Endothelial cell of umbilical vein (primary cell): ENCODE measurements at regions not wholly inside any gene's neighbourhood (a gene's known extent, or its start where the extent isn't known, plus 50 kb on each side); places are given as distances from the start of the nearest gene placed in this dataset.

Source experiments
- BruUV-seq: library from RNA; stranded (reverse); fragments of 400-500 nt; replicated peaks from 2 replicates; lab custom pipeline; 2021; lab: Mats Ljungman, UMichigan
- CTCF ChIA-PET: fragments of 300-600, 350-600 bp; sonication (Branson Sonifier 250); formaldehyde crosslinking; loops from one replicate; lab custom pipeline; 2021; ENCODE audit warnings: antibody characterized with exemption, inconsistent platforms; lab: Charles Lee
- POLR2A ChIA-PET: fragments of 300-600, 350-600 bp; sonication (Branson Sonifier 250); formaldehyde crosslinking; loops from one replicate; lab custom pipeline; 2021; ENCODE audit warnings: antibody characterized with exemption, inconsistent platforms; lab: Charles Lee
- DNase-seq: peaks from one replicate; pipeline ENCODE4 v3.0.0-alpha.2; 2011; ENCODE audit warnings: low read depth, low spot score
- FAIRE-seq: peaks from 2 replicates; lab custom pipeline; 2011; peaks lifted over from hg19 to GRCh38; lab: Jason Lieb, UNC
- H2AFZ ChIP-seq: 2 replicates; pipeline ENCODE4 v1.6.0; 2012; ENCODE audit warnings: low read depth, low read length, control low read depth, inconsistent platforms
- H3K27ac ChIP-seq: 2 replicates; pipeline ENCODE4 v1.5.1; 2011; ENCODE audit warnings: low read depth, mild to moderate bottlenecking, control low read depth, low read length, moderate library complexity; ENCODE audit not compliant: insufficient read depth
- H3K27me3 ChIP-seq, 2 experiments: 2 replicates each; pipeline versions ENCODE4 v1.6.0 to v1.6.1; 2011; ENCODE audit warnings: low read length in 2 of 2, mixed read lengths in 1 of 2; ENCODE audit not compliant: control insufficient read depth in 2 of 2, insufficient read depth in 2 of 2
- H3K36me3 ChIP-seq, 2 experiments: 2 replicates in 1 of 2; 3 replicates in 1 of 2; pipeline ENCODE4 v1.5.1; 2011; ENCODE audit warnings: low read length in 2 of 2, mild to moderate bottlenecking in 1 of 2, moderate library complexity in 1 of 2; ENCODE audit not compliant: control insufficient read depth in 2 of 2, insufficient read depth in 2 of 2; ENCODE audit errors: extremely low read depth in 1 of 2
- H3K4me1 ChIP-seq: 3 replicates; pipeline ENCODE4 v1.5.1; 2011; ENCODE audit warnings: mild to moderate bottlenecking, low read length; ENCODE audit not compliant: control insufficient read depth, insufficient read depth; ENCODE audit errors: extremely low read depth
- H3K4me2 ChIP-seq: 2 replicates; pipeline ENCODE4 v1.6.1; 2011; ENCODE audit warnings: low read length, control low read depth, mixed read lengths; ENCODE audit not compliant: insufficient read depth
- H3K4me3 ChIP-seq, 3 experiments: fragments of 200-600 bp in 1 of 3; sonication (generic), shearing (Covaris generic) in 1 of 3; replicated peaks in 1 of 3; 2 replicates each; pipeline ENCODE4 v1.5.1; 2011 to 2016; ENCODE audit warnings: control low read depth in 3 of 3, low read length in 3 of 3, mild to moderate bottlenecking in 2 of 3, inconsistent platforms in 1 of 3, low read depth in 1 of 3, moderate library complexity in 1 of 3; ENCODE audit not compliant: insufficient read depth in 1 of 3
- H3K79me2 ChIP-seq: 2 replicates; pipeline ENCODE4 v1.6.0; 2012; ENCODE audit warnings: low read length, inconsistent platforms; ENCODE audit not compliant: control insufficient read depth, insufficient read depth
- H3K9ac ChIP-seq: replicated peaks from 2 replicates; pipeline ENCODE3; 2011; ENCODE audit warnings: low read length, control low read depth; ENCODE audit not compliant: insufficient read depth; ENCODE audit errors: extremely low read depth
- H3K9me1 ChIP-seq: replicated peaks from 3 replicates; pipeline ENCODE4 v1.6.0; 2011; ENCODE audit warnings: mild to moderate bottlenecking, low read length; ENCODE audit not compliant: control insufficient read depth, insufficient read depth; ENCODE audit errors: extremely low read depth
- H3K9me3 ChIP-seq: replicated peaks from 2 replicates; pipeline ENCODE4 v1.5.1; 2012; ENCODE audit warnings: low read length, inconsistent platforms; ENCODE audit not compliant: control insufficient read depth, insufficient read depth
- H4K20me1 ChIP-seq: replicated peaks from 2 replicates; pipeline ENCODE3; 2011; ENCODE audit warnings: mild to moderate bottlenecking, low read length; ENCODE audit not compliant: control insufficient read depth, insufficient read depth; ENCODE audit errors: extremely low read depth
- EZH2 ChIP-seq: IDR thresholded peaks from 2 replicates; pipeline ENCODE4 v1.6.1; 2012; ENCODE audit warnings: borderline replicate concordance, low read depth, mild to moderate bottlenecking, moderate library complexity, low read length, inconsistent platforms; ENCODE audit not compliant: severe bottlenecking
- FOS ChIP-seq: IDR thresholded peaks from 2 replicates; pipeline ENCODE4 v1.6.1; 2011; ENCODE audit warnings: mild to moderate bottlenecking, low read length, moderate library complexity, borderline replicate concordance; ENCODE audit not compliant: insufficient read depth
- GATA2 ChIP-seq: IDR thresholded peaks from 2 replicates; pipeline ENCODE4 v1.7.0; 2011; ENCODE audit warnings: low read depth, mild to moderate bottlenecking, moderate library complexity, mixed read lengths, low read length; ENCODE audit not compliant: insufficient read length, insufficient read depth
- JUN ChIP-seq: IDR thresholded peaks from 2 replicates; pipeline ENCODE4 v1.6.1; 2011; ENCODE audit warnings: borderline replicate concordance, low read depth; ENCODE audit not compliant: insufficient read length, insufficient read depth
- MYC ChIP-seq: IDR thresholded peaks from one replicate; pipeline ENCODE4 v1.6.1; 2011; ENCODE audit warnings: mild to moderate bottlenecking, low read depth, low read length
- POLR2A ChIP-seq: IDR thresholded peaks from 2 replicates; pipeline ENCODE4 v1.6.1; 2012; ENCODE audit warnings: low read depth, mild to moderate bottlenecking, control low read depth, low read length
- POLR2AphosphoS5 ChIP-seq: IDR thresholded peaks from 2 replicates; pipeline ENCODE4 v1.6.1; 2012; ENCODE audit warnings: low read depth, mild to moderate bottlenecking, control low read depth, low read length, moderate library complexity; ENCODE audit not compliant: insufficient read depth
- dilution Hi-C: fragments of 300-500 bp; cut with MboI; formaldehyde crosslinking; loops from one replicate; pipeline ENCODE4 v1.15.0; 2019; ENCODE audit warnings: low sequenced_read_pairs; ENCODE audit not compliant: extremely low pct_ligation_motif_present
- intact Hi-C: fragments of 100-400 bp; cut with micrococcal nuclease; formaldehyde crosslinking; loops from one replicate; pipeline ENCODE4 v1.10.0; 2022
- TF ChIP-seq, protein P1 (sequence below): IDR thresholded peaks from 2 replicates; pipeline ENCODE4 v1.6.1; 2011; ENCODE audit not compliant: insufficient read depth, insufficient read length
- TF ChIP-seq, protein P2 (sequence below), 2 donors: IDR thresholded peaks; 1 replicate in 1 of 2; 2 replicates in 1 of 2; pipeline ENCODE4 v1.5.1; 2011; ENCODE audit warnings: low read length in 2 of 2, mild to moderate bottlenecking in 2 of 2, moderate library complexity in 2 of 2, control low read depth in 1 of 2, inconsistent platforms in 1 of 2, low read depth in 1 of 2; ENCODE audit not compliant: insufficient read depth in 1 of 2; ENCODE audit errors: extremely low read depth in 1 of 2

DNA sequence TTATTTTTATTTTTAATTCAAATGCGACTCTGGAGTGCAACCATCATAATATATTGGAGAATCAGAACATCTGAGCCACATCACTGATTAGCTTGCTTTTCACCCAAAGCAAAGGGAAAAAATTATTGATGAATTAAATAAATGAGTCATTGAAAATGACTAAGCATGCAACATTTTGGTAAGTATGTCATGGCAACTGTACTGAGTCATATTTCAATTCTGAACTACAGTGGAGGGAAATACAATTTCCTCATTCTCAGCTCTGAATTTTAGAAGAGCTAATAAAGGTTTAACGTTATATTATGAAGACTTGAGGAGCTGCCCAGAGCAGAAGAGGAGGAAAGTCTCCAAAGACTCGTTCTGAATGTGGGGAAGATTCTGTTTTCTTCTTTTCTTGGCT is 89.6 kb upstream of the CCDC68 start:
- no peaks in the 10 kb centered on the region for H3K79me2 ChIP-seq
- H3K4me1 ChIP-seq = no peaks in the 10 kb centered on the region
- no peak overlapping the region for H3K4me2 ChIP-seq
- no peak for FAIRE-seq
- ChIA-PET POLR2A (no interaction called here), CTCF (no interaction called here)
- H3K4me3 ChIP-seq = no peak overlapping the region
- TF ChIP-seq POLR2A = no peak
- TF ChIP-seq POLR2AphosphoS5 = no peak
- TF ChIP-seq, protein P1, sequence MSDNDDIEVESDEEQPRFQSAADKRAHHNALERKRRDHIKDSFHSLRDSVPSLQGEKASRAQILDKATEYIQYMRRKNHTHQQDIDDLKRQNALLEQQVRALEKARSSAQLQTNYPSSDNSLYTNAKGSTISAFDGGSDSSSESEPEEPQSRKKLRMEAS = no peak
- TF ChIP-seq MYC = no peak
- TF ChIP-seq JUN = peak; percentile 71
- no peak for TF ChIP-seq GATA2
- TF ChIP-seq FOS = peak; percentile 81
- H3K9me1 ChIP-seq = no peaks in the 10 kb centered on the region
- H3K27ac ChIP-seq = no peak overlapping the region
- no peaks in the 10 kb centered on the region for H3K36me3 ChIP-seq
- H2AFZ ChIP-seq = no peak overlapping the region
- no peaks in the 10 kb centered on the region for H3K9me3 ChIP-seq
- intact Hi-C loops (no loop called here), dilution Hi-C loops (no loop called here)
- no peak overlapping the region for H3K9ac ChIP-seq
- BruUV-seq = no TSS peak
- peaks cover 0 to 1% of the 10 kb centered on the region in 2 experiments for H3K27me3 ChIP-seq
- peak; percentile 3 for DNase-seq
- no peaks in the 10 kb centered on the region for H4K20me1 ChIP-seq

DNA sequence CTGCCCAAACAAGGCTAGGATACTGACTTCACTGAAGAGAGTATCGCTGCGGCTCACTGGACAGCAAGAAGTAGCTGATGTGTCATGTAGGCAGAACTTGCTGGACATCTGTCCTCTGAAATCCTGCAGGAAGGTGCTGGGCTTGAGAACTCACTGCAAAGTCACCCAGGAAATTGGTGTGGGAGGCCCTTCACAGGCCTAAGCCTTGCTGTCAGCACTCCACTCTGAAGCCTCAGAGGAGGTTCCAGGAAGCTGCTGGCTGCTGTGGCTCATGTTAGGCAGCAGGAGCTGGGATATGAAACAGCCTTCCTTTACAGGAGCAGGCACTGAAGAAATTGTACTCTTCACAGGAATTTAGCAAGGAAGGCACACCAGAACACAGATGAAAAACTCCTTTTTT is 88.3 kb upstream of the CCDC68 start:
- H3K9ac ChIP-seq = no peak overlapping the region
- no TSS peak for BruUV-seq
- no peaks in the 10 kb centered on the region for H3K36me3 ChIP-seq
- DNase-seq (no peak), FAIRE-seq (no peak)
- no peaks in the 10 kb centered on the region for H3K9me3 ChIP-seq
- no peaks in the 10 kb centered on the region for H3K27me3 ChIP-seq
- dilution Hi-C loops = no loop called here
- H2AFZ ChIP-seq = no peak overlapping the region
- H3K4me1 ChIP-seq = no peaks in the 10 kb centered on the region
- H3K79me2 ChIP-seq = no peaks in the 10 kb centered on the region
- no peaks in the 10 kb centered on the region for H4K20me1 ChIP-seq
- no peaks in the 10 kb centered on the region for H3K9me1 ChIP-seq
- CTCF ChIA-PET = interaction anchor here (1.0 kb wide), 1 partner anchor 14 kb away, joined by 4 read pairs; no protein-coding TSS in a partner anchor
- H3K27ac ChIP-seq = no peak overlapping the region
- intact Hi-C loops = no loop called here
- H3K4me3 ChIP-seq = no peak overlapping the region
- no peak overlapping the region for H3K4me2 ChIP-seq
- TF ChIP-seq EZH2 (no peak), JUN (no peak), FOS (no peak), POLR2AphosphoS5 (no peak), POLR2A (no peak), GATA2 (no peak), MYC (no peak)
- TF ChIP-seq, protein P1 = no peak
- TF ChIP-seq, protein P2, sequence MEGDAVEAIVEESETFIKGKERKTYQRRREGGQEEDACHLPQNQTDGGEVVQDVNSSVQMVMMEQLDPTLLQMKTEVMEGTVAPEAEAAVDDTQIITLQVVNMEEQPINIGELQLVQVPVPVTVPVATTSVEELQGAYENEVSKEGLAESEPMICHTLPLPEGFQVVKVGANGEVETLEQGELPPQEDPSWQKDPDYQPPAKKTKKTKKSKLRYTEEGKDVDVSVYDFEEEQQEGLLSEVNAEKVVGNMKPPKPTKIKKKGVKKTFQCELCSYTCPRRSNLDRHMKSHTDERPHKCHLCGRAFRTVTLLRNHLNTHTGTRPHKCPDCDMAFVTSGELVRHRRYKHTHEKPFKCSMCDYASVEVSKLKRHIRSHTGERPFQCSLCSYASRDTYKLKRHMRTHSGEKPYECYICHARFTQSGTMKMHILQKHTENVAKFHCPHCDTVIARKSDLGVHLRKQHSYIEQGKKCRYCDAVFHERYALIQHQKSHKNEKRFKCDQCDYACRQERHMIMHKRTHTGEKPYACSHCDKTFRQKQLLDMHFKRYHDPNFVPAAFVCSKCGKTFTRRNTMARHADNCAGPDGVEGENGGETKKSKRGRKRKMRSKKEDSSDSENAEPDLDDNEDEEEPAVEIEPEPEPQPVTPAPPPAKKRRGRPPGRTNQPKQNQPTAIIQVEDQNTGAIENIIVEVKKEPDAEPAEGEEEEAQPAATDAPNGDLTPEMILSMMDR (IDR thresholded peaks at IDR 0.05; ENCODE audit: extremely low read depth in 1 of 2, insufficient read depth in 1 of 2, low read depth in 1 of 2, low read length in 2 of 2) = no peak
- POLR2A ChIA-PET = no interaction called here
